OCI-LY1 (cell line): ENCODE measurements at regions not wholly inside any gene's neighbourhood (a gene's known extent, or its start where the extent isn't known, plus 50 kb on each side); places are given as distances from the start of the nearest gene placed in this dataset.

Source experiments
- H2AFZ ChIP-seq: fragments of 200-600 bp; sonication (generic), shearing (Covaris generic); 2 replicates; pipeline ENCODE4 v1.6.0; 2014; ENCODE audit warnings: antibody characterized with exemption, mild to moderate bottlenecking, low read length
- H3F3A ChIP-seq: fragments of 200-600 bp; sonication (generic), shearing (Covaris generic); 2 replicates; pipeline ENCODE4 v1.6.0; 2014; ENCODE audit warnings: mild to moderate bottlenecking, antibody characterized with exemption, low read length, moderate library complexity; ENCODE audit not compliant: insufficient read depth
- H3K27ac ChIP-seq: fragments of 200-600 bp; sonication (generic); 2 replicates; pipeline ENCODE4 v1.5.1; 2014; ENCODE audit warnings: low read length, mixed run types, mild to moderate bottlenecking, low read depth; ENCODE audit not compliant: poor library complexity, severe bottlenecking
- H3K27me3 ChIP-seq: fragments of 200-600 bp; sonication (generic); 2 replicates; pipeline ENCODE4 v1.6.0; 2014; ENCODE audit warnings: antibody characterized with exemption, mild to moderate bottlenecking, low read length, moderate library complexity; ENCODE audit not compliant: insufficient read depth
- H3K36me3 ChIP-seq: fragments of 200-600 bp; sonication (generic); 2 replicates; pipeline ENCODE4 v1.6.1; 2014; ENCODE audit warnings: mild to moderate bottlenecking, antibody characterized with exemption, low read length, moderate library complexity, mixed read lengths; ENCODE audit not compliant: insufficient read depth
- H3K4me1 ChIP-seq: fragments of 200-600 bp; sonication (generic); 2 replicates; pipeline ENCODE4 v1.5.1; 2014; ENCODE audit warnings: mild to moderate bottlenecking, low read length, moderate library complexity; ENCODE audit not compliant: insufficient read depth, severe bottlenecking
- H3K4me2 ChIP-seq: fragments of 200-600 bp; sonication (generic), shearing (Covaris generic); 2 replicates; pipeline ENCODE4 v1.6.1; 2014; ENCODE audit warnings: low read length
- H3K4me3 ChIP-seq: fragments of 200-600 bp; sonication (generic); 2 replicates; pipeline ENCODE4 v1.5.1; 2014; ENCODE audit warnings: low read length, low read depth, mild to moderate bottlenecking, mixed read lengths; ENCODE audit not compliant: poor library complexity, severe bottlenecking
- H3K79me2 ChIP-seq: fragments of 200-600 bp; shearing (Covaris generic); 2 replicates; pipeline ENCODE4 v1.6.1; 2016; ENCODE audit warnings: mixed run types, low read length, mixed read lengths; ENCODE audit not compliant: insufficient read depth
- H3K9ac ChIP-seq: fragments of 200-600 bp; sonication (generic), shearing (Covaris generic); 2 replicates; pipeline ENCODE4 v1.6.1; 2014; ENCODE audit warnings: mild to moderate bottlenecking, low read length, mixed read lengths
- H3K9me2 ChIP-seq: fragments of 200-600 bp; sonication (generic), shearing (Covaris generic); 2 replicates; pipeline ENCODE4 v1.6.1; 2014; ENCODE audit warnings: low read depth, mild to moderate bottlenecking, low read length, mixed read lengths
- H3K9me3 ChIP-seq: fragments of 200-600 bp; shearing (Covaris generic); 2 replicates; pipeline ENCODE4 v1.6.1; 2014; ENCODE audit warnings: low read length, mixed read lengths
- H4K20me1 ChIP-seq: fragments of 200-600 bp; sonication (generic), shearing (Covaris generic); 2 replicates; pipeline ENCODE4 v1.6.0; 2016; ENCODE audit warnings: mild to moderate bottlenecking, low read length; ENCODE audit not compliant: insufficient read depth
- CTCF ChIP-seq: fragments of 200-600 bp; sonication (generic), shearing (Covaris generic); IDR thresholded peaks from 2 replicates; pipeline ENCODE4 v1.5.1; 2017; ENCODE audit warnings: mild to moderate bottlenecking, antibody characterized with exemption, low read length, moderate library complexity, mixed read lengths
- EZH2 ChIP-seq: fragments of 200-600 bp; sonication (generic), shearing (Covaris generic); IDR thresholded peaks from 2 replicates; pipeline ENCODE4 v1.8.0; 2017; ENCODE audit warnings: borderline replicate concordance, mixed run types, mild to moderate bottlenecking, antibody characterized with exemption, low read length, moderate library complexity, mixed read lengths

DNA sequence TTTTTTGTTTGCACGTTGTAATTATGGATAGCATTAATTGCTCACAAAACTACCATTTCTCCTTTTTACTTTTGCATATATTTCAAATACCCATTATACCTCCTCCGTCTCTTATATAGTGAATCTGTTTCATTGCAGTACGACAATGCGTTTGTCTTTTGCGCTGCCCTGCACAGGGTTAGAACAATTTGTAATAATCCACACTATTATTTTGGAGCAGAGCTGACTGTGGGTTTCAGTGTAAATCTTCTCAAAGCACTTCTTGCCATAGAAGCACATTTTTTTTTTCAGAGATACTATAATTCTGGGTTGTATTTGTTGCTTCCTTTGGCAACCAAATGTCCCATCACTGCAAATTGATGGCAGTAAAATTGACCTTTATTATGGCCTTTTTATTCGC is 451.8 kb upstream of the STXBP6 start:
- no peaks in the 10 kb centered on the region for H3K79me2 ChIP-seq
- H3K27me3 ChIP-seq: no peaks in the 10 kb centered on the region
- no peaks in the 10 kb centered on the region for H3K9me3 ChIP-seq
- H3F3A ChIP-seq: no peaks in the 10 kb centered on the region
- H3K4me3 ChIP-seq: no peak overlapping the region
- H4K20me1 ChIP-seq: no peaks in the 10 kb centered on the region
- TF ChIP-seq EZH2 (no peak), CTCF (no peak)
- no peaks in the 10 kb centered on the region for H3K36me3 ChIP-seq
- H3K9ac ChIP-seq: no peak overlapping the region
- no peak overlapping the region for H2AFZ ChIP-seq
- H3K9me2 ChIP-seq: no peaks in the 10 kb centered on the region
- H3K4me2 ChIP-seq: no peak overlapping the region
- H3K27ac ChIP-seq: no peak overlapping the region
- H3K4me1 ChIP-seq: no peaks in the 10 kb centered on the region

- Histone ChIP-seq H4K20me1 (no peaks in the 10 kb centered on the region), H3K27ac (no peak overlapping the region), H3K79me2 (no peaks in the 10 kb centered on the region), H3F3A (no peaks in the 10 kb centered on the region), H3K4me2 (no peak overlapping the region), H2AFZ (no peak overlapping the region), H3K9me2 (no peaks in the 10 kb centered on the region), H3K4me1 (no peaks in the 10 kb centered on the region), H3K9me3 (no peaks in the 10 kb centered on the region), H3K4me3 (no peak overlapping the region), H3K27me3 (no peaks in the 10 kb centered on the region), H3K9ac (no peak overlapping the region), H3K36me3 (no peaks in the 10 kb centered on the region)
- TF ChIP-seq CTCF (no peak), EZH2 (no peak)
Observed at GRCh38 chr14:25488961-25489360, 439.0 kb upstream of the STXBP6 start.

DNA sequence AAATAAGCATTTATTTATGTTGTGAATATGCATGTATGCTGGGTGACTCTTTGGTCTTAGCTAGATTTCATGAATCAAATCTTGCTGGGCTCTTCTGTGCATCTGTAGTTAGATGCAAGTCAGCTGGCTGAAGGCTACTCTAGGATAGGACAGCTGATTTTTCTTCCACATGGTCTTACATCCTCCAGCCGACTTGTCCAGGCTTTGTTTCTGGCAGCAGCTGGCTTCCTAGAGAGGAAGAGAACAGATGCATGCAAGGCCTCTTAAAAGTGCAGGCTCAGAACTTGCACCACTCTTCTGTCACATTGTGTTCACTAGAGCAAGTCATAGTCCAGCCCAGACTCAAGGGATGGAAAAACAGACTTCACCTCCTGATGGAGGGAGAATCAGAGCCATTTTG is 435.4 kb upstream of the STXBP6 start:
- Histone ChIP-seq H3K27me3 (no peaks in the 10 kb centered on the region), H3K4me3 (no peak overlapping the region), H3K9me2 (no peaks in the 10 kb centered on the region), H3F3A (no peaks in the 10 kb centered on the region), H2AFZ (no peak overlapping the region), H3K36me3 (no peaks in the 10 kb centered on the region), H3K9me3 (no peaks in the 10 kb centered on the region), H3K9ac (no peak overlapping the region), H3K4me1 (no peaks in the 10 kb centered on the region), H4K20me1 (no peaks in the 10 kb centered on the region), H3K79me2 (no peaks in the 10 kb centered on the region), H3K4me2 (no peak overlapping the region), H3K27ac (no peak overlapping the region)
- no peak for TF ChIP-seq EZH2
- TF ChIP-seq CTCF: no peak
